BLaER1 treated with 17β-estradiol and CSF1 and Interleukin-3, amounts not matched to agents 10 nM and 100 nM (cell line): ENCODE measurements at regions not wholly inside any gene's neighbourhood (a gene's known extent, or its start where the extent isn't known, plus 50 kb on each side); places are given as distances from the start of the nearest gene placed in this dataset.

Experiments
- H3K27ac ChIP-seq, 11 experiments: shearing (Covaris generic); formaldehyde crosslinking; 2 replicates each; pipeline ENCODE4 v1.8.1; 2022
- H3K27me3 ChIP-seq, 11 experiments: shearing (Covaris generic); formaldehyde crosslinking; 2 replicates each; pipeline ENCODE4 v1.8.1; 2022
- H3K36me3 ChIP-seq, 11 experiments: shearing (Covaris generic); formaldehyde crosslinking; 2 replicates each; pipeline ENCODE4 v1.8.1; 2022
- H3K4me1 ChIP-seq, 10 experiments: shearing (Covaris generic); formaldehyde crosslinking; 2 replicates each; pipeline ENCODE4 v1.8.1; 2022
- H3K4me2 ChIP-seq, 11 experiments: shearing (Covaris generic); formaldehyde crosslinking; 2 replicates each; pipeline ENCODE4 v1.8.1; 2022
- H3K4me3 ChIP-seq, 10 experiments: shearing (Covaris generic); formaldehyde crosslinking; 2 replicates each; pipeline ENCODE4 v1.8.1; 2022
- H3K9ac ChIP-seq, 11 experiments: shearing (Covaris generic); formaldehyde crosslinking; 2 replicates each; pipeline ENCODE4 v1.8.1; 2022
- H3K9me3 ChIP-seq, 11 experiments: shearing (Covaris generic); formaldehyde crosslinking; replicated peaks in 1 of 11; 2 replicates each; pipeline ENCODE4 v1.8.1; 2022
- H4K20me1 ChIP-seq, 11 experiments: shearing (Covaris generic); formaldehyde crosslinking; 2 replicates each; pipeline ENCODE4 v1.8.1; 2022
- Cebpa-rat ChIP-seq, 11 experiments: shearing (Covaris generic); IDR thresholded peaks; 2 replicates each; pipeline ENCODE4 v1.8.1; 2022

- no peak for TF ChIP-seq Cebpa-rat (IDR thresholded peaks at IDR 0.05)
- Histone ChIP-seq H3K27ac (no peak overlapping the region), H3K4me2 (no peak overlapping the region), H3K27me3 (peaks cover 0 to 10% (median 0%) of the 10 kb centered on the region in 11 experiments; a peak in 4 of 22 replicates), H3K36me3 (no peaks in the 10 kb centered on the region), H4K20me1 (peaks cover 0 to 14% (median 0%) of the 10 kb centered on the region in 11 experiments; a peak in 3 of 22 replicates), H3K9ac (no peak overlapping the region), H3K9me3 (no peaks in the 10 kb centered on the region), H3K4me3 (no peak overlapping the region), H3K4me1 (peaks cover 11 to 46% (median 36%) of the 10 kb centered on the region in 10 experiments)
Measured at GRCh38 chr16:85337910-85338637, 225.8 kb upstream of the CIBAR2 start.

DNA sequence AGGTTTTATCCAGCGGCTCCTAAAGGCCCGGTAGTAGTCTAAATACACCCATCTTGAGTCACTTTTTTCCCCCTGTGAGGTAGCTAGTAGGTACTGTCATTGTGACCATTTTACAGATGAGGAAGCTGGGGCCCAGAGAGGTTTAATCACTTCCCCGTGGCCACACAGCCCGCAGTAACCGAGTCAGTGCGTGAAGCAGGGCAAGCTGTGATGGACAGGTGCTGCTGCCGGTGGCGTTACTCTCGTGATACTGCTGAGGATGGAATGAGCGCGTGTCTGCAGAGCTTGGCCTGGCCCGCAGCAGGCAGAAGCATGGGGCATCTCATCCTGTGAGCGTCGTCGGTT lies 226.3 kb upstream of the CIBAR2 start:
- Histone ChIP-seq H3K9ac (no peak overlapping the region), H3K27ac (no peak overlapping the region), H3K4me3 (no peak overlapping the region), H3K4me2 (no peak overlapping the region), H3K36me3 (no peaks in the 10 kb centered on the region), H3K4me1 (peaks cover 11 to 51% (median 39%) of the 10 kb centered on the region in 10 experiments), H3K9me3 (no peaks in the 10 kb centered on the region), H4K20me1 (peaks cover 0 to 14% (median 0%) of the 10 kb centered on the region in 11 experiments; a peak in 3 of 22 replicates), H3K27me3 (peaks cover 0 to 16% (median 0%) of the 10 kb centered on the region in 11 experiments; a peak in 4 of 22 replicates)
- TF ChIP-seq Cebpa-rat (IDR thresholded peaks at IDR 0.05) = no peak

DNA sequence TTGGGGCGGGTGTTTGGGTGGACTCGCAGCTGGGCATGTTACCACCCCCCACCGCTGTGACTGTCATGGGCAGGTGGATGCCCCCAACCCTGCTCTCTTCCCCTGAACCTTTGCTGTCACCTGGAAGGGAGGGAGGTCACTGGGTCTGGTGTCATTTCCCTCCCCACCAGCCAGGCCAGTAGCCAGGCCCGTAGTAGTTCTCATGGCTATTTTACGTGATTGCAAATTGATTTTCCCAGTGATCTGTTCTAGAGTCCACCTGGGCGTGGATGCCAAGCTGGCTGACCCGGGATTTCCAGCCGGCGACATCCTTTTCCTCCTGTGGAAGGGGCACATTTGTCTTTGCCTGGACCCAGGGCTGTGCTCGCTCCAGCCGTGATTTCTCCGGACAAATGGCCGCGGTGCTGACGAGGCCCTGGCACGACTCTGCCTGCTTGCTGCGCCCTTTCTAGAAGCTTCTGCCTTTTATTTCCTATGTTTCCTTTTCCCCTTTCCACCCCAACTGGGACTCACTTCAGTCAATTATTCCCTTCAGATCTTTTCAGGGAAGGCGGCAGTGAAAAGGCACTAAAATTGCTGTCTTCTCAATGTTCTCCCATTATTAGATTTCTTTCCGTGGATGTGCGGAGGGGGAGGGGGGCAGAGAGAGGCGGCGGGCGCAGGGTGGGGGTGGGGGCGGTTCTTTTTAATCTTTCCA lies 226.9 kb upstream of the CIBAR2 start:
- Histone ChIP-seq H3K9ac (no peak overlapping the region), H3K27ac (no peak overlapping the region), H3K4me2 (no peak overlapping the region), H3K9me3 (no peaks in the 10 kb centered on the region), H4K20me1 (peaks cover 0 to 15% (median 0%) of the 10 kb centered on the region in 11 experiments; a peak in 3 of 22 replicates), H3K4me3 (no peak overlapping the region), H3K4me1 (peaks cover 11 to 50% (median 38%) of the 10 kb centered on the region in 10 experiments), H3K27me3 (peaks cover 0 to 16% (median 0%) of the 10 kb centered on the region in 11 experiments; a peak in 4 of 22 replicates), H3K36me3 (no peaks in the 10 kb centered on the region)
- TF ChIP-seq Cebpa-rat (IDR thresholded peaks at IDR 0.05) = no peak

- peaks cover 0 to 25% (median 13%) of the 10 kb centered on the region in 10 experiments; a peak in 13 of 20 replicates for H3K4me1 ChIP-seq
- peak overlapping the region in 8 of 11 experiments; percentile 30 to 72 (median 52); a peak in 8 of 22 replicates for H3K4me2 ChIP-seq
- no peaks in the 10 kb centered on the region for H3K9me3 ChIP-seq
- no peaks in the 10 kb centered on the region for H3K36me3 ChIP-seq
- no peak overlapping the region for H3K4me3 ChIP-seq
- H3K27ac ChIP-seq = no peak overlapping the region
- H3K27me3 ChIP-seq = peaks cover 0 to 15% (median 0%) of the 10 kb centered on the region in 11 experiments; a peak in 4 of 22 replicates
- H3K9ac ChIP-seq = no peak overlapping the region
- H4K20me1 ChIP-seq = peaks cover 0 to 11% (median 0%) of the 10 kb centered on the region in 11 experiments; a peak in 1 of 22 replicates
- TF ChIP-seq Cebpa-rat (IDR thresholded peaks at IDR 0.05) = no peak
Measured at GRCh38 chr16:85341972-85342695, 229.9 kb upstream of the CIBAR2 start.

DNA sequence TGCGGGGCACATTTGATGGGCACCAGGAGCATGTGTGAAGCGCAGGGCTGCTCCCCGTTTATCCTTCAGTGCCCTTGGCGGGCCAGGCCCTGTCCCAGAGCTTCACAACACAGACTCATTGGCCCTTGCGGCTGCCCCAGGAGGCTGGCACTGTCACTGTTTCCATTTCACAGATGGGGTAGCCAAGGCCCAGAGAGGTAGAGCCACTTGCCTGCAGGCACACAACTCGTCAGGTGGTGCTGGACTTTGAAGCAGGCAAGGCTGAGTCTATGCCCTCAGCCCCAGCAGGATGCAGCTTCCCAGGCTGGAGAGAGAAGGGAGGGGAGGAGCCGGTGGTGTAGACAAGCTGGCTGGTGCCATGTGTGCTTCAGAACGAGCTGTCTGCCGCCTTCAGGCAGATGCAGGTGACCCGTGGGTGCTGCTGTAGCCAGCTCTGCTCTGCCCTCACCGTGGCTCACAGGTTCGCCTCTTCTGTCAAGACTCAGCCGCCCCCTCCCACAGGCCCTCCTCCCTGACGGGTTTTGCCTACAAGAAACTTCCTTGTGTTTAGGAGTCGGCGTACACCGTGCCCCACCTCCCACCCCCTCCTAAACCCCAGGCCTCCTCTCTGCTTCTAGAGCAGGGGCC lies 232.3 kb upstream of the CIBAR2 start:
- Histone ChIP-seq H4K20me1 (0 out of 22 replicates have a peak, but pooled peaks cover 0 to 5% (median 0%) of the 10 kb centered on the region in 11 experiments), H3K27me3 (peaks cover 0 to 15% (median 0%) of the 10 kb centered on the region in 11 experiments; a peak in 4 of 22 replicates), H3K27ac (no peak overlapping the region)

DNA sequence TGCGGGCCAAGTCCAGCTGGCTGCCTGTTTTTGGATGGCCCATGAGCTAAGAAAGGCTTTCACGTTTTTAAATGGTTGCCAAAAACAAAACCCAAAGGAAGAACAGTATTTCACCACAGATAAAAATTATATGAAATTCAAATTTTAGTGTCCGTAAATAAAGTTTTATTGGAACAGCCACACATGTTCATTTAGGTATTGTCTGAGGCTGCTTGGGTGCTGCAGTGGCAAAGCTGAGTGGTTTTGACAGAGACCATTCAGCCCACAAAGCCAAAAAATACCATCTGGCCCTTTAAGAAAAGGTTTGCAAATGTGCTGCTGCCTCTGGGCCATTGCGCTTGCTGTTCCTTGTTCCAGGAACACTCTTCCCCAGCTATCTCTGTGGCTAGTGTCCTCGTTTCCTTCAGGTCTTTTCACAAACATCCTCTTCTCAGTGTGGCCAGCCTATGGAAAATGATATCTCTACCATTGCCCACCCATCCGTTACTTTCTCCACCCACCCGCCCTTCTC lies 232.9 kb upstream of the CIBAR2 start:
- no peak for TF ChIP-seq Cebpa-rat (IDR thresholded peaks at IDR 0.05)
- H3K4me2 ChIP-seq = no peak overlapping the region
- H4K20me1 ChIP-seq = 0 out of 22 replicates have a peak, but pooled peaks cover 0 to 5% (median 0%) of the 10 kb centered on the region in 11 experiments
- no peak overlapping the region for H3K4me3 ChIP-seq
- H3K4me1 ChIP-seq = peaks cover 0 to 27% (median 13%) of the 10 kb centered on the region in 10 experiments; a peak in 13 of 20 replicates
- no peak overlapping the region for H3K27ac ChIP-seq
- no peaks in the 10 kb centered on the region for H3K36me3 ChIP-seq
- no peak overlapping the region for H3K9ac ChIP-seq
- H3K27me3 ChIP-seq = peaks cover 0 to 15% (median 0%) of the 10 kb centered on the region in 11 experiments; a peak in 4 of 22 replicates
- H3K9me3 ChIP-seq = no peaks in the 10 kb centered on the region

More for the DNA sequence above, 232.3 kb upstream of the CIBAR2 start:
- TF ChIP-seq Cebpa-rat (IDR thresholded peaks at IDR 0.05) = no peak
- H3K9ac ChIP-seq = no peak overlapping the region
- H3K9me3 ChIP-seq = no peaks in the 10 kb centered on the region
- no peaks in the 10 kb centered on the region for H3K36me3 ChIP-seq
- peaks cover 0 to 25% (median 13%) of the 10 kb centered on the region in 10 experiments; a peak in 13 of 20 replicates for H3K4me1 ChIP-seq
- no peak overlapping the region for H3K4me2 ChIP-seq
- no peak overlapping the region for H3K4me3 ChIP-seq

- Histone ChIP-seq H3K4me2 (no peak overlapping the region), H4K20me1 (0 out of 22 replicates have a peak, but pooled peaks cover 0 to 5% (median 0%) of the 10 kb centered on the region in 11 experiments), H3K4me1 (peaks cover 4 to 36% (median 23%) of the 10 kb centered on the region in 10 experiments; a peak in 16 of 20 replicates), H3K27ac (no peak overlapping the region), H3K9me3 (no peaks in the 10 kb centered on the region), H3K27me3 (peaks cover 0 to 15% (median 0%) of the 10 kb centered on the region in 11 experiments; a peak in 4 of 22 replicates), H3K4me3 (no peak overlapping the region), H3K9ac (no peak overlapping the region), H3K36me3 (no peaks in the 10 kb centered on the region)
- TF ChIP-seq Cebpa-rat (IDR thresholded peaks at IDR 0.05) = no peak
Measured at GRCh38 chr16:85346404-85347212, 234.3 kb upstream of the CIBAR2 start.
